GM21825 (cell line): ENCODE measurements at regions not wholly inside any gene's neighbourhood (a gene's known extent, or its start where the extent isn't known, plus 50 kb on each side); places are given as distances from the start of the nearest gene placed in this dataset.

ENCODE experiments used
- ATAC-seq: cut with Tn5 transposase; IDR thresholded peaks from one replicate; pipeline ENCODE4 v1.9.1; 2021; ENCODE audit warnings: mild to moderate bottlenecking, moderate library complexity; ENCODE audit not compliant: unreplicated experiment

DNA sequence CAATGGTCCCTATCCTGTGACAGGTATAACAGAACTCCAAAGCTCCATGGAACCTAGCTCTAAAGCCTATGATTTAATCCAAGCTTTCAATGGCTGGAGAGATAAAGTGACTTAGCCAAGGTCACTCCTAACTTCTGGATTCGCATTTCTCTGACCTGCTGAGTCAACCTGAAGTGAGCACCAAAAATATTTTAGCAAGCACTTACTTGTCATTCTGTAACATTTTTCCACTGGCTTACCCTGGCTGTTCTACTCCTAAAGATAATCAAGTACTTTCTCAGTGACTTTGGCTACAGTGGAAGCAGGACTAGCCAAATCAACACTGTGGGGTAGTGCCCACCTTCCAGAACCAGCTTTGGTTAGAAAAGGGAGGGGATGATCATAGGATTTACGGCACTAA, 188.3 kb downstream of the OGFRL1 start:
- no peak for ATAC-seq

DNA sequence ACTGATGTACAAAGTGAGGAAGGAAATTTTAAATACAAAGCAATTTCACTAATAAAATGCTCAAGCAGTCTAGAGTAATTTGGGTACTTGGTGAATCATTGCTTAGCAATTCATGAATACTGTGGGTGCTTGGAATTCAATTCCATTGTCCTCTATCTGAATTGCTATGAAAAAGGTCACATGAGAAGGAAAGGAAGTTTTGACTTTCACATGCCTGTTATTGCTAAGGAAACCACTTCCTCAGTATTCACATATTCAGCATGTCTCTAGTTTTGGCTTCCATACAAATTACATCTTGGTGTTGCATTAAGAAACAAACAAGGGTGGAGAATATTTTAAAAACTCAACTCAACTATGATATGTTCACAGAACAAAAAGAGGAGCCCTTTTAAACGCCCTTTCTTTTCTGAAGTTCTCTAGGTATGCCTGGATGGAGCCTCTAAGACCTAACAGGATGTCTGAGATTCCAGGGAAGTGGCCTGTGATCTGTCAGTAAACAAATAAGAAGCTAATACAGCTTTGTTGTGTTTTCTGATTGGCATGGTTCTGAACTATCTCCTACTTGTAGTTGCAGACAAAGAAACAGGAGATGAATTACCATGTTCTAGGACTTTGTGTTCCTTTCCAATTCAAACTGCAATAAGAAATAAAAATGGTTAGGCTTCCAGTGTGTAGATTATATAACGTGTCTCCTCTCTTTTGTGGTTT, 190.4 kb downstream of the OGFRL1 start:
- ATAC-seq = no peak

DNA sequence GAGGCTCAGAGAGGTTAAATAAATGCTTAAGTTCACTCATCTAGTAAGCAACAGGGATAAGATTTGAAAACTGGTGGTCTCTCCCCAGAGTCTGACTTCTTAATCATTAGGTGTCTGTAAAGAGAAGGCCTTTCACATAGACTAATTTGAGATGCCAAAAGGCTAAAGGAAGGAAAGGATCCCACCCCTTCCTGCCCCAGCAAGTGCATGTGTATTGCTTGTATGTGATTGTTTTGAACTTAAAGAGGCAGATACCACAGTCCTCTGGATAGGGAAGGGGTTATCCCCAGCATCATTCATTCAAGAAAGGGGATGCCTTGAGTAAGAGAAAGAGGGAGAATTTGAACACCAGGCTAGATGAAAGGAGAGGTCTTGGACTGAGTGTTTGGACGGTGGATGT, 192.0 kb downstream of the OGFRL1 start:
- no peak for ATAC-seq

DNA sequence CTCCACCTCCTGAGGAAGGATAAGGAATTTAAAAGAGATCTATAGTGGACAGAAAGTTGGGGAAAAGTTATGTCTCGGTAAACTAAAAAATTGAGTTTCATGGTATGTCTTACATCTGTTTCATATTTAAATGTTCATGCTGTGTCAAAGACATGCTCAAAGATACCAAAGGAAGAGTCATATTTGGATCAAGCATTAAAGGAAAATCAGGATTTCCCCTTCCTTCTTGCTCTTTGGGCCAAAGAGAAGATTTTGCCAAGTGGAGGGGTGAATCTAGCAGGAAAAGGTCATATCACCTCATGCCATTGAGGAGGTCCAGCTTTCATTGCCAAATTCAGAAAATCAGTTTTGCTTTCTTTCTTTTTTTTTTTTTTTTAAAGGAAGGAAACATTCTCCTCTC, 192.4 kb downstream of the OGFRL1 start:
- ATAC-seq = no peak

DNA sequence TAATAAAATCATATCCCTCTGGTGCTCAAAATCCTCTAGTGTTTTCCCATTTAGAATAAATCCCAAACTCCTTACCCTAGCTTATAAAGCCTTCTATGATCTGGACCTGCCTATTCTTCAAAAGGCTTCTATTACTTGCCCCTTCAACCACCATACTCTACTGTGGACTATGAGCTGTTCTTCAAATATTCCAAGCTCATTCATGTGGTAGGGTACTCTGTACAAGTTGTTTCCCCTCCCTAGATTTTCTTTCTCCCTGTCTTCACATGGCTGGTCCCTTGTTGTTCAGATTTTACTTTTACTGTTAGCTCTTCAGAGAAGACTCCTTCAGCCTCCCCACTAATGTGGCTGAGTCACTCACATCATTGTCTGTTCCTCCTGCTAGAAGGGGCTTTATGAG, 193.2 kb downstream of the OGFRL1 start:
- ATAC-seq = no peak

DNA sequence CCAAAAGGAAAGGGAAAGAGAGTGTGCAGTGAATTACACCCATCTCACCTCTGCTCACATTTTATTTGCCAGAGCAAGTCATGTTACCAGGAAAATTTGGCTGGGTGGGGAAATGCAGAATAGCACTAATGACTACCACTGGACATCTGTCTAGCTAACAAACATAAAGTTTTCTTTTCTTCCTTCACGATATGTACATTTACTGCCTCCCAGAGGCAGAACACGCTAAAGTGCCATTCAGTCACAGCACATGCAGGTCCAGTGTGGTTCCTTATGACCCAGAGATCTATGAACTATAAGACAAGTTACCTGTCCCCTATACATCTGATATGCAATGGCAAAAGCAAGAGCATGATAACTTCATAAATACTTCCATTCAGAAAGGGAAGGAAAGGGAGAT, 194.1 kb downstream of the OGFRL1 start:
- no peak for ATAC-seq

DNA sequence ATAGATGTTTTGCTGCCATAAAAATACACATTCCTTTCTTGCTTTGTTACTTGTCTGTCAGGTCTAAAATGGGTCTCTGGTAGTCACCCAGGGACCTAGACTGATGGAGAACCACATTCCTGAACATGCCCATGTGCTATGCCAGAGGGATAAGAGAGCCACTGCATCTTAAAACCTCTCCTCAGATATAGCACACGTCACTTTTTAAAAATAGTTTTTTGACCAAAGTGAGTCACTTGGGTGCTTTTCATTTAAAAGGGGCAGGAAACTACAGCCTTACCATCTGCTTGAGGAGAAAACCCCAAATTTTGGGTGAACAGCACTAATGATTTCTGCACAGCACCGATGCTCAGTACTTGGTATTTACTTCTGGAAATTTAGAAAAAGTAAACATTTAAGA, 197.8 kb downstream of the OGFRL1 start:
- peak; percentile 68 for ATAC-seq

DNA sequence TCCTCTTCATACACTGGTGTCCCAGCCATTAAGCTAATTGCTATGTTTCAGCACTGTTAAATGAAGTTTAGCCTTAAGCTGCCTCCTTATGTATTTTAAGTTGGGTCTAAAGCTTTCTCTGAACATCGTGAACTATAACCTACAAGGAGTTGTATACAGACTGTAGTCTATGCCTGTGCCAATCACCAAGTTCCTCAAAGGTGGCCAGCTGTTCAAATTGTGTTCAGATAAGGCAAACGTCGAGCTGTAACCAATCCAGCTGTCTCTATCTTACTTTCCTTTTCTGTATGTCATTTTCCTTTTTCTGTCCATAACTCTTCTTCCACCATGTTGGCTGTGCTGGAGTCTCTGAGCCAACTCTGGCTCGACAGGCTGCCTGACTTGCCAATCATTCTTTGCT, 199.6 kb downstream of the OGFRL1 start:
- ATAC-seq = no peak

DNA sequence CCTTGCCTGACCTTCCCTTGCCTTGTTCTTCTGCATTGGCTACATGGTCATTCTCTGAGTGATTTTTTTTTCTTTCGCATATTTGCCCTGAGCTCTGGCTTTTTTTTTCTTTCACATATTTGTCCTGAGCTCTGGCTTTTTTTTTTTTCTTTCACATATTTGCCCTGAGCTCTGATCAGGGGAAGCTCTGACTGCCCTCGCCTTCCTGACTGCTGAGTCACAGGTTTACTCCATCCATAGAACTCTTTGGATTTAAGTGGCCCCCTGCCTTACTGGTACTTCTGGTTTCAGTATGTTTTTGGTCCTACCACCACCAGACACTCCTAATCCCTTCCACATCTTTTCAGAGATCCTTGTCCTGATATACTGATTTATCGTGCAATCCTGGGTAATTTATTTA, 201.1 kb downstream of the OGFRL1 start:
- ATAC-seq = no peak

DNA sequence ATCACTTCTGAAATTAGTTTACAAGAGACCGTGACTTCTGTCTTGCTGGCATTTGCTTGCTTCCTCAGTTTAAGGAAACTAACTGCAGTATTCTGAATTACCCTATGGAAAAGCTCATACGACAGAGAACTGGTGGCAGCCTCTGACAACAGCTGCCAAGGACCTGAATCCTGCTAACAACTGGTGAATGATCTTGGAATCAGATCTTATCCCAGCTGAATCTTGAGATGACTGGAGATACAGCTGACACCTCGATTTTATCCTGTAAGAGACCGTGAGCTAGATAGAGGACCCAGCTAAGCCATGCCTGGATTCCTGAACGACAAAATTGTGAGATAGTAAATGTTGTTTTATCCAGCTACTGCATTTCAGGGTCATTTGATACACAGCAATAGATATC, 202.3 kb downstream of the OGFRL1 start:
- no peak for ATAC-seq

DNA sequence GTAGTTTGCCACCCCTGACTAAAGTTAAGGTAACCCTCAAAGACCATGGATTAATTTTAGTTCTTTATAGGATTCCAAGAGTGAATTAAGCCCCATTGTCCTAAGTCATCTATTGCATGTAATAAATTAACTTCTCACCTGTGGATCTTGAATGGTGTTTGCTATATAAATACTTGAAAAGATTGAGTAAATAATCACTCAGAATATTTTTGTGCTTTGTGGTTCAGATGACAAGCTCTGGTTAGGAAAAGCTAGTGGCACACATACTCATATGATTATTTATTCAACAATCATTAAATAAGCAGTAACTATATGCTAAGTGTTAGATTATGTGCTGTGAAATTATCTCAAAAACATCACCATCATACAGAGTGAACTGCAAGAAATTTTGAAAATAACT, 203.2 kb downstream of the OGFRL1 start:
- no peak for ATAC-seq

DNA sequence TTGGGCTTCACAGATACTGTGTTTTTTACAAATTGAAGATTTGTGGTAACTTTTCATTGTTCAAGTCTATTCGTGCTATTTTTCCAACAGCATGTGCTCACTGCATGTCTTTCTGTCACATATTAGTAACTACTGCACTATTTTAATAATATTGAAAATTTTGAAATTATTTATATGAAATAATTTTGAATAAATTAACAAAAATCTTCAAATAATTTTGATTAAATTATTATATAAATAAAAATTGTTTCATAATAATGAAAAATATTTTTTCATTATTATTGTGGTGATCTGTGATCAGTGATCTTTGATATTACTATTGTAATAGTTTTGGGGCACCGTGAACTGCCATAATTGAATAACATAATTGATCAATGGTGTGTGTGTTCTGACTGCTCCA, 204.1 kb downstream of the OGFRL1 start:
- ATAC-seq = no peak

DNA sequence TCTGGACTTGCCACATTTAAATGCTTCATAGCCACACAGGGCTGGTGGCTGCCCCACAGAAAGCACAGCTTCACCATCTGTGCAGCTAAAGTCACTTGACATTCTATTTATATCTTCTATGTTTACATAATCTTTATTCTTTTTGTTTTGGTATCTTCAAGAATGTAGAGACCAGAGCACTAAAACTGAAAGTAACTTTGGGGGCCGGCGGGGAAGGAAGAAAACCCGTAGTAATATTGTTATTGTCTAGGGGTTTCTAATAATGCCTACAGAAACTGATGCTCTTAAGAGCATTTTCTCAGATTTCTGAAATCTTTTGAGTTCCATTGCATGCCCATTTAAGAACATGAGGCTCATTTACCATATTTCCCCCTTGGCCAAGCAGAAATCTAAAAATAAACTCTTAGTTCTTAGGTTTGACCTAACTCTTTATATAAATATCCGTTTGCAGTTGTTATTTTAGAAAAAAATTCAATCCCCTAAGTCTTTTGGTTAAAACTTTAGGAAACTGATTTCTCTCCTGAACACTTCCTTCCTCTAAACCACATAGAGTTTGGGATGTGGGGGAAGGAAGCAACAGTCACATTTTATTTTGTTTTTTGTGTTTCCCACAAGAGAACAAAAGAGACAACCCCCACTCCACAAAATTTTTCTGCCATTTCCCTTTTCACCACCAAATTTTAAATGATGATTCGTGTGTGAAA, 207.6 kb downstream of the OGFRL1 start:
- peak; percentile 100 for ATAC-seq

DNA sequence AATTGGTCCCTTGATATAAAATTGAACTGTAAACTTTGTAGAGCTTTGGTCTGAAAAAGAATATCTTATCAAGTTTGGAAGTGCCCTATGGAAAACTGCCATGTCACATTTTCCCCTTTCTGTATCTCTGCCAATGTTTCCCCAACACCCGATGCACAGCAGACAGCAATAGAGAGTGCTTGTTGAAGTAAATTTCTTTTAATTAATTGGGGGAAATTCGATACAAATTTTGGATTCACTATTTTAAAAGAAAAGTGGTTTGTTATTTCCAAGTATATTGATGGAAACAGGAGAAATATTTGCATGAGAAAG, 208.1 kb downstream of the OGFRL1 start:
- ATAC-seq = no peak

DNA sequence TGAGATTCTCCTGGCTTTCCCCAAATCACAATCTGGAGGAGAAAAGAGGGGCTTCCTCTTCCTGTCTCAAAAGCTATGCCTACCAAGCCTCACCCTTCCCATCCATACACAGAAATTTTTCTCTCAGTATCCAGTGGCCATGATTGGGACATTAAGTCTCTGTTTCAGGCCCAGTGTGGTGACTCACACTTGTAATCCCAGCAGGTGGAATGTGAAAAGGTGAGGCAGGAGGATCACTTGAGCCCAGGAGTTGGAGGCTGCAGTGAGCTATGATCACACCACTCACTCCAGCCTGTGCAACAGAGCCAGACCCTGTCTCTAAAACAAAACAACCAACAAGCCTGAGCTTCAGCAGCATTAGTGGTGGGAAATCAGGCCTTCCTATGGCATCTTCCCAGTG, 210.0 kb downstream of the OGFRL1 start:
- no peak for ATAC-seq

DNA sequence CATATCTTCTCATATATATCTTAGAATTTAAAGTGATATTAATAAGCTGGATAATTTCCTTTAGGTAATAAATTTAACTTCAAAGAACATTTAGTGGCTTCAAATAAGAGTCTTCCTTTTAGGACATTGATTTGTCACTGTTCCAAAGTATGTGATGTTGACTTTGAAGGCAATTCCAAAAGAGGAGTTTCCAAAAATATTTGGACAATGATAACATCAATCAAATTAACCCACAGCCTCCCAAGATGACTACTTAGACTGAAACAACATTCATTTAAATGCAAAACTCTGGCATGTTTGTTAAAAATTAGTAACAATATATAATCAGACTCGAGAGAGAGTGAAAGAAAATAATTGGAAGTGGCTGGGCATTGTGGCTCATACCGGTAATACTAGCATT, 211.1 kb downstream of the OGFRL1 start:
- no peak for ATAC-seq

DNA sequence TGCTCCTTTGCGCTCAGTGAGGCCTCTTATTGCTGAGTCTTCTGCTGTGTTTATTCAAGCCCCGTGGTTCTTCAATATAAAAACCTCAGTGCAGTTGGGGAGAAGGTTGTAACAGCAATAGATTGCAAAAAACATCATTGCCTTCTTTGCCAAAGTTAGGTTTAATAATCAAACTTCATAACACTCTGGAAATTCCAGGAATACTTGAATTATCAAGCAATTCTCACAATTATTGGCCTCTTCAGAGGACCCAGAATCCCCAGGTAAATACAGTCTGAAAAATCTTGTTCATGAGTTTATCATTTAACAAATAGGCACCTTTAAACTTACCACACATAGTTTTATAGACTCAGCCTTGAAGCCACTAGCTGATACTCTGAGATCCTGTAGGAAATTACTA, 213.6 kb downstream of the OGFRL1 start:
- ATAC-seq = no peak

DNA sequence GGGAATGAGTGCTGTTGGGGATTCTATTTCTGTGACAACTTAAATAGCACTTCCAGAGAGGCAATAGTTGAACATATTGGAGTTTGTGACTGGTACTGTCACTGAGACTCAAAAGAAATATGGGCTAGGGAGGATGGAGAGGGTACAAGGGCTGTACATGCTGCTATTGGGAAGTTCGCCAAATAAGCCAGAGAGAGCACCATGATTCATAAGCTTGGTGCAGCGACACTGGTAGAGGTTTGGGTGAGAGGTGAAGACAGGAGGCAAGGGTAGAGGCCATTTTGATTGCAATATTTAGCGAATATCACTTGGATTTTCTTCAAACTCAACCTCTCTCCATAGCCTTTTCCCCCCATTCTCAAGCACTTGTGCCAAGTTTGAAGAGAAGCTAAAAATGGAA, 214.3 kb downstream of the OGFRL1 start:
- ATAC-seq = no peak

DNA sequence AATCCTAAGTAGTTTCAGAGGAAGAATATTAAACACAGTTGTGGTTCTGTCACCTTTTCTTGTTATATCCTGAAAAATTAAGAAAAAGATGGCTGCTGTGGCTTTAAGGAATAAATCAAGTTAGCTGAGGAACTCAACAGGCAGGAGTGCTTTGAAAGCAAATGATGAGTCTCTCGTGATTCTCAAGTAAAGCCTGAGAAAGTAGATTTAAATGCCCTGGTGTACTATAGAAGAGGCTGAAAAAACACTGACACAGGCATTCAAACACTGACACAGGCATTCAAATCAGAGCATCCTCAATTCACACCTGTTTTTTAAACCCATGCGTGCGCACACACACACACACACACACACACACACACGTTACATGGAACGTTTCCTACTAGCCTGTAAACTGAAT, 218.6 kb downstream of the OGFRL1 start:
- ATAC-seq = no peak

DNA sequence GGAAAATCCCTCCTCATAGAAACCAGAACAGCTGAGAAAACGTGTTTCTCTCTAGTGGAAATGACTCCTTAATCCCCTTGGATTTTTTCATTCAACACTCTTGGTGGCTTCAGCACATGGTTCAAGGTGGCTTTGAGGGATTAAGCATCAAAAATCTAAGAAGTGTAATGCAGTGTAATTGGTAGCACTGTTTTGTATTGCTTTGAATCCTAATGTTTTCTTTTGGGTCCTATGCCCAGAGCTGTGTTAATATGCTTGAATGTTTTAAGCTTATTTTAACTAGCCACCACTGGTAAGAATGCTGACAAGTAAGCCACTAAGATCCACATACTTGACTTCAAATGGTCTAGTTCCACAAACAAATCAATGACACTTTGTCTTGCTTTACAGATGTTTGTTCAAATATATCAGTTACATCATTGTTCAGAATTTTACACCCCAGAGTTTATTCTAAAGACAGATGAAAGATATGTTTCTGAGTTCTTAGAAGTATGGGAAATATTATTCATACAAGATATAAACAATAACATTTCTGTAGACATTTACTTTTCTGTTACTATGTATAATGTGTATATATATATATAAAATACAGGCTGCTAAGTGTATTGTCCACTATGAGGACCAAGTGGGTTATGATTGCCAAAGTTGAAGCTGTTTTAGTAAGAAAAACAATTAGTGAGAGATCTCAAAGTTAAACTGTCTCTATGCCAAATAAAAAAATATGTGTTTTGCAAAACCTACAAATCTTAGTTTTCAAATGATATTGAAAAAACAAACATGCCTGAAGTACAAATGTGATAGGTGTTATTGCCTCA, 220.8 kb downstream of the OGFRL1 start:
- ATAC-seq = no peak

DNA sequence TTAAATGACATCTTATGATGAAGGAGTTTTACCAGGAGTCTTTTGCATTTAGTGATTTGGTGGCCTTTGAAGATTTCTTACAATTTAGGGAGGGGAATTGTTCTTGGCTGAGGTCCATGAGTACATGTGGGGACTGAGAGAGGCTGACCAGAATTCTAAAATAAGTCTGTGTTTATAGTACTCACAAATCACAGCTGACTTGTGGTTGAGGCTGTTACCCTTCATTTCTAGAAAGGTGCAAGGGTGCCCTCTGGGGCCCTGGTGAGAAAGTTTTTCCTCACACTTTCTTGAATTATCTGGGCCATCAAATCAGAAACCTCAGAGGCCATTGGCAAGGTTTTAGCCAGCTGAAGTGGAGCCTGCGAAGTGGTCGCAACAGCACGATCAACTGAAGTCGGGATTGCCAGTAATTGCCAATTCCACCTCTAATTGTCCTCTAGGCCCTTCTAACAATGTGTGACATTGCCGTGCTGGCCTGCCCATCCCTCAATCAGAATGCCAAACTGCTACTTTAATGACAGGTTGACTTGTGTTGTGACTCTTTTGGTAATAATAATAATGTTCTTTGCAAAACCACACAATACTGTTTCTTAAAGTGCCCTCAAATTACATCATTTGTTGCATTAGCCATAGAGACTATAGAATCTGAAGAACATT, 221.6 kb downstream of the OGFRL1 start:
- peak; percentile 64 for ATAC-seq

DNA sequence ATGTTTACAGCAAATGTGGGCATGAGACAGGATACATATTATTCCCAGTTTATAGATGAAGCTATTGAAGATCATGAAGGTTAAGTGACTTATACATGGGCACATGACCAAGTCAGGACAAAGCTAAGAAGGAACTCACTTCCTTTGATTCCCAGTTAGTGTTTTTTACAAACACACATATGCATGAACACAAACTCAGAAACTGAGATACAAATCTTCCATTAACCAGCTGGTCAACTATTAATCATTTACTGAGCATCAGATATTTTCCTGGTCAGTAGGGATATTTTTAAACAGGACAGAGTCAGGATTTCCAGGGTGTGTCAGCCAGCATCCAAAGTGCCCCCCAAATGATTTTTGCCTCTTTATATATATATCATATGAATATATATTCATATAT, 222.2 kb downstream of the OGFRL1 start:
- no peak for ATAC-seq
